ENCODE measurements at regions not wholly inside any gene's neighbourhood (a gene's known extent, or its start where the extent isn't known, plus 50 kb on each side); places are given as distances from the start of the nearest gene placed in this dataset.
A peak's percentile ranks its signal among the peaks of the same experiment; 100 is the strongest.
"Not testable (repeated sequence)": the region's sequence is repeated elsewhere in the genome, so short reads cannot be mapped to it uniquely, and the experiment has no call there.

- no peak for DNase-seq (ENCODE audit: low read depth, low spot score)
Observed at GRCh38 chr14:40697231-40697630, 909.4 kb upstream of the LRFN5 start.

- DNase-seq (ENCODE audit: low read depth, low spot score), result no peak
Observed at GRCh38 chr14:40694023-40694422, 912.7 kb upstream of the LRFN5 start.

- no peak for DNase-seq (ENCODE audit: low read depth, low spot score)
Observed at GRCh38 chr14:40691066-40691465, 915.6 kb upstream of the LRFN5 start.

GRCh38 chr14:40685764-40686163 lies 920.9 kb upstream of the LRFN5 start:
- no peak for DNase-seq (ENCODE audit: low read depth, low spot score)

- no peak for DNase-seq (ENCODE audit: low read depth, low spot score)
Observed at GRCh38 chr14:40684328-40684727, 922.3 kb upstream of the LRFN5 start.

GRCh38 chr14:40682131-40682913 lies 924.4 kb upstream of the LRFN5 start:
- no peak for DNase-seq (ENCODE audit: low read depth, low spot score)

- DNase-seq (ENCODE audit: low read depth, low spot score), result no peak
Observed at GRCh38 chr14:40679256-40679655, 927.4 kb upstream of the LRFN5 start.

GRCh38 chr14:40677206-40677605 lies 929.5 kb upstream of the LRFN5 start:
- DNase-seq (ENCODE audit: low read depth, low spot score), result not testable (repeated sequence)

- no peak for DNase-seq (ENCODE audit: low read depth, low spot score)
Observed at GRCh38 chr14:40674502-40674901, 932.2 kb upstream of the LRFN5 start.

- peak; percentile 1 for DNase-seq (ENCODE audit: low read depth, low spot score)
Observed at GRCh38 chr14:40656311-40656710, 950.4 kb upstream of the LRFN5 start.

- no peak for DNase-seq (ENCODE audit: low read depth, low spot score)
Observed at GRCh38 chr14:40652089-40652691, 954.5 kb upstream of the LRFN5 start.

- no peak for DNase-seq (ENCODE audit: low read depth, low spot score)
Observed at GRCh38 chr14:40630471-40630870, 976.2 kb upstream of the LRFN5 start.

- not testable (repeated sequence) for DNase-seq (ENCODE audit: low read depth, low spot score)
Observed at GRCh38 chr14:40629551-40630137, 977.0 kb upstream of the LRFN5 start.

GRCh38 chr14:40629144-40629543 lies 977.5 kb upstream of the LRFN5 start:
- no peak for DNase-seq (ENCODE audit: low read depth, low spot score)

- DNase-seq (ENCODE audit: low read depth, low spot score), result no peak
Observed at GRCh38 chr14:40623643-40624042, 983.0 kb upstream of the LRFN5 start.

GRCh38 chr14:40618225-40618898 lies 988.3 kb upstream of the LRFN5 start:
- DNase-seq (ENCODE audit: low read depth, low spot score), result no peak

GRCh38 chr14:40616579-40616978 lies 990.1 kb upstream of the LRFN5 start:
- no peak for DNase-seq (ENCODE audit: low read depth, low spot score)

- no peak for DNase-seq (ENCODE audit: low read depth, low spot score)
Observed at GRCh38 chr14:40601063-40601462, 1005.6 kb upstream of the LRFN5 start.

- peak; percentile 23 for DNase-seq (ENCODE audit: low read depth, low spot score)
Observed at GRCh38 chr14:40599725-40600124, 1007.0 kb upstream of the LRFN5 start.

- DNase-seq (ENCODE audit: low read depth, low spot score), result no peak
Observed at GRCh38 chr14:40581264-40581663, 1025.4 kb upstream of the LRFN5 start.

GRCh38 chr14:40576880-40577478 lies 1029.7 kb upstream of the LRFN5 start:
- peak; percentile 1 for DNase-seq (ENCODE audit: low read depth, low spot score)

GRCh38 chr14:40574780-40575179 lies 1031.9 kb upstream of the LRFN5 start:
- no peak for DNase-seq (ENCODE audit: low read depth, low spot score)
